ENCODE measurements at regions not wholly inside any gene's neighbourhood (a gene's known extent, or its start where the extent isn't known, plus 50 kb on each side); places are given as distances from the start of the nearest gene placed in this dataset.
A peak's percentile ranks its signal among the peaks of the same experiment; 100 is the strongest.

DNA sequence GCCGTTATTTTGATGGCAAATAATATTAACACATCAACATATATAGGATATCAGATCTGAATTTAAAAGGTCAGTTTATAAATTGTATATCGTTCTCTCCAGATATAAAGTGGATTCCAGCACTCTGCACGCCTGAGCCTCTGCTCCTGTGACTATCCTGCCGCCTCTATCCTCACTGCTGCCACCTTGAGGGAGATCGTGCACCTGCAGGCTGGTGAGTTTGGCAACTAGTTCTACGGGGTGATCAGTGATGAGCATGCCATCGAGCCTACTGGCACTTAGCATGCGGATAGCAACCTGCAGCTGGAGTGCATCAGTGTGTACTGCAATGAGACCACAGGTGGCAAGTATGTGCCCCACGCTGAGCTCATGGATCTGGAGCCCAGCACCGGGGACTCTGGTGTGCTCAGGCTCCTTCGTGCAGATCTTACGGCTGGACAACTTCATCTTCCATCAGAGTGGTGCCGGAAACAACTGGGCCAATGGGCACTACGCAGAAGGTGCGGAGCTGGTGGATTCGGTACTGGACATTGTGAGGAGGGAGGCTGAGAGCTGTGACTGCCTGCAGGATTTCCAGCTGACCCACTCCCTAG, 84.9 kb downstream of the FBXO5 start:
- peak; percentile 98 for TF ChIP-seq CTCF (IDR thresholded peaks at IDR 0.05; ENCODE audit: insufficient read depth, low read length)
- DNase-seq (ENCODE audit: low read depth): peak; percentile 56
- H3K4me3 ChIP-seq (ENCODE audit: low read depth, low read length): no peak overlapping the region

- DNase-seq (ENCODE audit: low read depth): no peak
- no peak overlapping the region for H3K4me3 ChIP-seq (ENCODE audit: low read depth, low read length)
- no peak for TF ChIP-seq CTCF (IDR thresholded peaks at IDR 0.05; ENCODE audit: insufficient read depth, low read length)
Observed at GRCh38 chr6:152904678-152905077, 78.2 kb downstream of the FBXO5 start.

DNA sequence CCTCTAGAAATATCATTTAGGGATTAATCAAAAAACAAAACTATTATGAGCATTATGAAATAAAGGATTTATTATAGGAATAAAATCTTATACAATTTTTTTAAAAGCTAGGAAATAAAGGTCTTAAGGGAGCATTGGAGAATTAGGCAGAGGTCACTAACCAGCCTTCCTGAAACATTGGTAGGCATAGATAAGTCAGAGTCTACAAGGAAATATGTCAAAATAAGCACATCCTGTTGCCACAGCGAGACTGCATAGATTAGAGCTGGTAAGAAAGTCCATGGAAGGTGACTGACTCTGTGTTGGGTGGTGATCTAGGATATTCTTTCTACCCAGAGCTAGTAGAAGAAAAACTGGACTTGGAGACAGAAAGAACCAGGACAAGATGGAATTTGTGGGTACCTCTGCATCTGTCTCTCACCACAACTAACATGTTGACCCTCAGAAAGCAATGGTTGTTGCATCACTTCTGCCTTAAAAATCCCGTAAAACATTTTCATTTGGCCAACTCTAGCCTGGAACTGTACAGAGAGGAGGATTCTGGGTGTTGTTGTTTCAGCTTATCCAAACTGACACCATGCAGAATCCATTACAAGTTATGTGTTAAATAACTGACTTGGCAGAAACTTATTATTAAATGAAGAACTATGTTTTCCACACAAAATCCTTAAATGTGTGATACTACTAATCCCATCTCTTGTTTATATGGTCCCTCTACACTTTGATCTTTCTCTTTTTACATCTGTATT, 77.1 kb downstream of the FBXO5 start:
- H3K4me3 ChIP-seq (ENCODE audit: low read depth, low read length): no peak overlapping the region
- DNase-seq (ENCODE audit: low read depth): no peak
- no peak for TF ChIP-seq CTCF (IDR thresholded peaks at IDR 0.05; ENCODE audit: insufficient read depth, low read length)

DNA sequence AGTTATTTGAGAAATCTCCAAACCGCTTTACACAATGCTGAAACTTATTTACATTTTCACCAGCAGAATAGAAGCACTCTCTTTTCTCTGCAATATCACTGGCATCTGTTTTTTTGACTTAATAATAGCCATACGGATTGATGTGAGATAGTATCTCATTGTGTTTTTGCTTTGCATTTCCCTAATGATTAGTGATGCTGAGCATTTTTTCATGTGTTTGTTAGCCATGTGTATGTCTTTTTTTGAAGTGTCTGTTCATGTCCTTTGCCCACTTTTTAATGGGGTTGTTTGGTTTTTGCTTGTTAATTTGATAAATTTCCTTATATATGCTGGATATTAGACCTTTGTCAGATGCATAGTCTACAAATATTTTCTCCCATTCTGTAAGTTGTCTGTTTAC, 73.6 kb downstream of the FBXO5 start:
- H3K4me3 ChIP-seq (ENCODE audit: low read depth, low read length): no peak overlapping the region
- no peak for TF ChIP-seq CTCF (IDR thresholded peaks at IDR 0.05; ENCODE audit: insufficient read depth, low read length)
- no peak for DNase-seq (ENCODE audit: low read depth)

GRCh38 chr6:152916035-152916434, 66.8 kb downstream of the FBXO5 start:
- no peak for TF ChIP-seq CTCF (IDR thresholded peaks at IDR 0.05; ENCODE audit: insufficient read depth, low read length)
- no peak for DNase-seq (ENCODE audit: low read depth)
- no peak overlapping the region for H3K4me3 ChIP-seq (ENCODE audit: low read depth, low read length)

GRCh38 chr6:152918991-152919390, 63.9 kb downstream of the FBXO5 start:
- no peak overlapping the region for H3K4me3 ChIP-seq (ENCODE audit: low read depth, low read length)
- DNase-seq (ENCODE audit: low read depth): no peak
- no peak for TF ChIP-seq CTCF (IDR thresholded peaks at IDR 0.05; ENCODE audit: insufficient read depth, low read length)

All from fibroblast of the aortic adventitia (primary cell).